Liver (tissue), 8 donors: ENCODE measurements at regions not wholly inside any gene's neighbourhood (a gene's known extent, or its start where the extent isn't known, plus 50 kb on each side); places are given as distances from the start of the nearest gene placed in this dataset.

ENCODE experiments used
- DNase-seq: peaks from one replicate; pipeline ENCODE4 v3.0.0-alpha.2; 2017; ENCODE audit warnings: low spot score
- H3K27ac ChIP-seq, 2 donors: one replicate each; pipeline ENCODE4 v1.7.0; 2013; ENCODE audit warnings: inconsistent platforms in 2 of 2, low read length in 2 of 2, control low read depth in 1 of 2, low read depth in 1 of 2, mild to moderate bottlenecking in 1 of 2
- H3K27me3 ChIP-seq, 4 donors: one replicate each; pipeline versions ENCODE4 v1.6.1 to v1.7.0; 2013; ENCODE audit warnings: low read length in 3 of 4, inconsistent platforms in 1 of 4, mild to moderate bottlenecking in 1 of 4, moderate library complexity in 1 of 4; ENCODE audit not compliant: control insufficient read depth in 4 of 4, insufficient read depth in 4 of 4
- H3K36me3 ChIP-seq, 4 donors: one replicate each; pipeline versions ENCODE4 v1.6.1 to v1.7.0; 2013; ENCODE audit warnings: low read length in 3 of 4, mild to moderate bottlenecking in 3 of 4, low read depth in 1 of 4, moderate library complexity in 1 of 4; ENCODE audit not compliant: control insufficient read depth in 4 of 4, insufficient read depth in 3 of 4
- H3K4me1 ChIP-seq, 4 donors: one replicate each; pipeline versions ENCODE4 v1.6.1 to v1.7.0; 2013; ENCODE audit warnings: low read length in 3 of 4, mild to moderate bottlenecking in 3 of 4, moderate library complexity in 1 of 4; ENCODE audit not compliant: control insufficient read depth in 4 of 4, insufficient read depth in 4 of 4
- H3K4me3 ChIP-seq, 3 donors: one replicate each; pipeline versions ENCODE4 v1.6.1 to v1.7.0; 2013; ENCODE audit warnings: low read length in 3 of 3, control low read depth in 1 of 3, low read depth in 1 of 3, mild to moderate bottlenecking in 1 of 3
- H3K9ac ChIP-seq, 2 donors: one replicate each; pipeline ENCODE4 v1.7.0; 2013; ENCODE audit warnings: low read length in 2 of 2, mild to moderate bottlenecking in 2 of 2, moderate library complexity in 2 of 2, control low read depth in 1 of 2, low read depth in 1 of 2
- H3K9me3 ChIP-seq, 4 donors: one replicate each; pipeline versions ENCODE4 v1.6.1 to v1.7.0; 2013; ENCODE audit warnings: low read length in 3 of 4; ENCODE audit not compliant: control insufficient read depth in 4 of 4
- ATF3 ChIP-seq: IDR thresholded peaks from 2 replicates; pipeline ENCODE4 v1.6.1; 2016; ENCODE audit warnings: antibody characterized with exemption
- CTCF ChIP-seq: fragments of 150-350 bp; IDR thresholded peaks from 2 replicates; pipeline ENCODE4 v1.5.1; 2017; ENCODE audit warnings: improper control_type of control experiment, low read depth, low read length; ENCODE audit not compliant: missing input control
- EGR1 ChIP-seq, 2 donors: IDR thresholded peaks; 2 replicates each; pipeline ENCODE4 v1.6.1; 2016 to 2018; ENCODE audit warnings: antibody characterized with exemption in 2 of 2, low read depth in 2 of 2
- FOXA1 ChIP-seq: IDR thresholded peaks from 2 replicates; pipeline ENCODE4 v1.6.1; 2016; ENCODE audit warnings: antibody characterized with exemption
- FOXA2 ChIP-seq: IDR thresholded peaks from 2 replicates; pipeline ENCODE4 v1.6.1; 2016; ENCODE audit warnings: antibody characterized with exemption
- GABPA ChIP-seq, 2 donors: IDR thresholded peaks in 1 of 2; conservative IDR thresholded peaks in 1 of 2; 2 replicates each; pipeline ENCODE4 v1.6.1; 2016; ENCODE audit warnings: antibody characterized with exemption in 2 of 2, mild to moderate bottlenecking in 1 of 2, moderate library complexity in 1 of 2
- HNF4A ChIP-seq, 2 donors: conservative IDR thresholded peaks; 2 replicates each; pipeline ENCODE4 v1.6.1; 2016; ENCODE audit warnings: antibody characterized with exemption in 2 of 2, mild to moderate bottlenecking in 2 of 2
- JUND ChIP-seq, 2 donors: IDR thresholded peaks; 2 replicates each; pipeline ENCODE4 v1.6.1; 2016; ENCODE audit warnings: antibody characterized with exemption in 2 of 2
- MAX ChIP-seq: IDR thresholded peaks from 2 replicates; pipeline ENCODE4 v1.6.1; 2016; ENCODE audit warnings: antibody characterized with exemption
- NR2F2 ChIP-seq: IDR thresholded peaks from 2 replicates; pipeline ENCODE4 v1.6.1; 2016; ENCODE audit warnings: antibody characterized with exemption
- RAD21 ChIP-seq, 2 donors: IDR thresholded peaks; 2 replicates each; pipeline ENCODE4 v1.6.1; 2016; ENCODE audit warnings: antibody characterized with exemption in 2 of 2, mild to moderate bottlenecking in 2 of 2
- REST ChIP-seq: IDR thresholded peaks from 2 replicates; pipeline ENCODE4 v1.6.1; 2016; ENCODE audit warnings: antibody characterized with exemption, mild to moderate bottlenecking
- RXRA ChIP-seq, 2 donors: IDR thresholded peaks; 2 replicates each; pipeline ENCODE4 v1.6.1; 2017 to 2018; ENCODE audit warnings: antibody characterized with exemption in 2 of 2, mild to moderate bottlenecking in 1 of 2
- SP1 ChIP-seq: IDR thresholded peaks from 2 replicates; pipeline ENCODE4 v1.6.1; 2018; ENCODE audit warnings: antibody characterized with exemption, mild to moderate bottlenecking
- TAF1 ChIP-seq: conservative IDR thresholded peaks from 2 replicates; pipeline ENCODE4 v1.6.1; 2016; ENCODE audit warnings: antibody characterized with exemption, mild to moderate bottlenecking
- YY1 ChIP-seq: IDR thresholded peaks from 2 replicates; pipeline ENCODE4 v1.6.1; 2016; ENCODE audit warnings: antibody characterized with exemption, mild to moderate bottlenecking
- ZBTB33 ChIP-seq: IDR thresholded peaks from 2 replicates; pipeline ENCODE4 v1.6.1; 2016; ENCODE audit warnings: antibody characterized with exemption
- WGBS: extraction: QIAGEN DNeasy Blood & Tissue Kit; methylation state at CpG from one replicate; pipeline ENCODE4 v1.1.7; 2013; 5-methylcytosine and 5-hydroxymethylcytosine counted together
- donor health status: healthy.
- donor health status: healthy.
- donor health status: healthy.
- donor health status: healthy.
- donor health status: healthy.

- Histone ChIP-seq H3K27me3 (no peaks in the 10 kb centered on the region), H3K9ac (peak overlapping the region; percentile 28 to 96), H3K4me3 (peak overlapping the region; percentile 27 to 55 (median 35)), H3K4me1 (peaks cover 3 to 53% (median 35%) of the 10 kb centered on the region in 4 donors), H3K27ac (peak overlapping the region; percentile 95 to 96), H3K36me3 (no peaks in the 10 kb centered on the region), H3K9me3 (no peaks in the 10 kb centered on the region)
- TF ChIP-seq YY1, result peak; percentile 51
- TF ChIP-seq FOXA2, result peak; percentile 70
- no peak for TF ChIP-seq FOXA1
- TF ChIP-seq TAF1, result peak; percentile 32
- TF ChIP-seq ATF3, result no peak
- TF ChIP-seq NR2F2, result no peak
- TF ChIP-seq CTCF, result peak; percentile 77
- TF ChIP-seq JUND (IDR thresholded peaks at IDR 0.05), result no peak
- peak; percentile 25 to 53 for TF ChIP-seq HNF4A (conservative IDR thresholded peaks at IDR 0.05)
- no peak for TF ChIP-seq GABPA (IDR thresholded peaks at IDR 0.05 in 1 of 2, conservative IDR thresholded peaks at IDR 0.05 in 1 of 2)
- TF ChIP-seq REST, result peak; percentile 35
- no peak for TF ChIP-seq MAX
- TF ChIP-seq SP1, result peak; percentile 36
- no peak for TF ChIP-seq EGR1 (IDR thresholded peaks at IDR 0.05; ENCODE audit: low read depth in 2 of 2)
- peak; percentile 41 for TF ChIP-seq ZBTB33
- TF ChIP-seq RAD21 (IDR thresholded peaks at IDR 0.05), result peak; percentile 82 to 85
- peak in 1 of 2 donors; percentile 79 for TF ChIP-seq RXRA (IDR thresholded peaks at IDR 0.05)
- WGBS, result 8% methylated on average over 9 of the region's 9 CpGs
- DNase-seq, result no peak
Measured at GRCh38 chr4:71229477-71230270, 109.1 kb upstream of the SLC4A4 start.
